ENCODE measurements at regions not wholly inside any gene's neighbourhood (a gene's known extent, or its start where the extent isn't known, plus 50 kb on each side); places are given as distances from the start of the nearest gene placed in this dataset.

- TF ChIP-seq CTCF (IDR thresholded peaks at IDR 0.05; ENCODE audit: insufficient read depth, low read depth, low read length): no peak
- no peak for DNase-seq (ENCODE audit: low read depth)
These were observed 455.6 kb upstream of the CD180 start for GRCh38 chr5:67652201-67652600.

GRCh38 chr5:67651180-67651579 lies 454.6 kb upstream of the CD180 start:
- H3K4me3 ChIP-seq (ENCODE audit: low read depth, low read length): no peak overlapping the region
- DNase-seq (ENCODE audit: low read depth): no peak
- TF ChIP-seq CTCF (IDR thresholded peaks at IDR 0.05; ENCODE audit: insufficient read depth, low read depth, low read length): no peak

More at GRCh38 chr5:67652201-67652600, 455.6 kb upstream of the CD180 start:
- H3K4me3 ChIP-seq (ENCODE audit: low read depth, low read length): no peak overlapping the region

- no peak for TF ChIP-seq CTCF (IDR thresholded peaks at IDR 0.05; ENCODE audit: insufficient read depth, low read depth, low read length)
- no peak overlapping the region for H3K4me3 ChIP-seq (ENCODE audit: low read depth, low read length)
- DNase-seq (ENCODE audit: low read depth): peak; percentile 70
These were observed 451.6 kb upstream of the CD180 start for GRCh38 chr5:67648201-67648671.

GRCh38 chr5:67647772-67648171 lies 451.2 kb upstream of the CD180 start:
- no peak for DNase-seq (ENCODE audit: low read depth)
- no peak for TF ChIP-seq CTCF (IDR thresholded peaks at IDR 0.05; ENCODE audit: insufficient read depth, low read depth, low read length)
- H3K4me3 ChIP-seq (ENCODE audit: low read depth, low read length): no peak overlapping the region

GRCh38 chr5:67644221-67644920 lies 447.8 kb upstream of the CD180 start:
- no peak for DNase-seq (ENCODE audit: low read depth)
- no peak overlapping the region for H3K4me3 ChIP-seq (ENCODE audit: low read depth, low read length)
- TF ChIP-seq CTCF (IDR thresholded peaks at IDR 0.05; ENCODE audit: insufficient read depth, low read depth, low read length): no peak

- TF ChIP-seq CTCF (IDR thresholded peaks at IDR 0.05; ENCODE audit: insufficient read depth, low read depth, low read length): no peak
- H3K4me3 ChIP-seq (ENCODE audit: low read depth, low read length): no peak overlapping the region
- no peak for DNase-seq (ENCODE audit: low read depth)
These were observed 446.9 kb upstream of the CD180 start for GRCh38 chr5:67643536-67643935.

- H3K4me3 ChIP-seq (ENCODE audit: low read depth, low read length): no peak overlapping the region
- no peak for TF ChIP-seq CTCF (IDR thresholded peaks at IDR 0.05; ENCODE audit: insufficient read depth, low read depth, low read length)
These were observed 443.4 kb upstream of the CD180 start for GRCh38 chr5:67639976-67640375.

More at GRCh38 chr5:67639976-67640375, 443.4 kb upstream of the CD180 start:
- DNase-seq (ENCODE audit: low read depth): no peak
